ENCODE measurements at regions not wholly inside any gene's neighbourhood (a gene's known extent, or its start where the extent isn't known, plus 50 kb on each side); places are given as distances from the start of the nearest gene placed in this dataset.
"Not testable (repeated sequence)": the region's sequence is repeated elsewhere in the genome, so short reads cannot be mapped to it uniquely, and the experiment has no call there.

DNA sequence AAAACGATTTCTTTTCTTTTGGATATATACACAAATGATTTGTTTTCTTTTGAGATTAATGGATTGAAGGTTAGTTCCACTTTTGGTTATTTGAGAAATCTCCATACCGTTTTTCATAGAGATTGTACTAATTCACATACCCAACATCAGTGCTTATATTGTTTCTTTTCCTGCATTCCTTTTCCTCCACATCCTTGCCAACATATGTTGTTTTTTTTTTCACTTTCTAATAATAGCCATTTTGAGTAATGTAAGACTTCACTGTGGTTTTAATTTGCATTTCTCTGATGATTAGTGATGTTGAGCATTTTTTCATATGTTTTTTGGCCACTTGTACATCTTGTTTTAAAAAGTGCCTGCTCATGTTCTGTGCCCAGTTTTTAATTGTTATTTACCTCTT lies 846.4 kb upstream of the EYS start:
- H3K27ac ChIP-seq (ENCODE audit: low read length) = no peak overlapping the region
- no CpG with 5 or more reads among the region's 2 CpGs for WGBS (ENCODE audit: insufficient coverage, insufficient read length)
- H3K27me3 ChIP-seq (ENCODE audit: control insufficient read depth, insufficient read depth, low read length) = no peaks in the 10 kb centered on the region
- H3K4me1 ChIP-seq (ENCODE audit: control insufficient read depth, insufficient read depth, low read length) = no peaks in the 10 kb centered on the region
- H3K4me3 ChIP-seq (ENCODE audit: low read length) = no peak overlapping the region
- H3K9me3 ChIP-seq (ENCODE audit: control insufficient read depth, insufficient read depth, low read length) = 0 out of 2 replicates have a peak, but pooled peaks cover 1% of the 10 kb centered on the region
- H3K36me3 ChIP-seq (ENCODE audit: control insufficient read depth, insufficient read depth, low read length) = no peaks in the 10 kb centered on the region
- no peak for DNase-seq (ENCODE audit: low read depth, low spot score)

DNA sequence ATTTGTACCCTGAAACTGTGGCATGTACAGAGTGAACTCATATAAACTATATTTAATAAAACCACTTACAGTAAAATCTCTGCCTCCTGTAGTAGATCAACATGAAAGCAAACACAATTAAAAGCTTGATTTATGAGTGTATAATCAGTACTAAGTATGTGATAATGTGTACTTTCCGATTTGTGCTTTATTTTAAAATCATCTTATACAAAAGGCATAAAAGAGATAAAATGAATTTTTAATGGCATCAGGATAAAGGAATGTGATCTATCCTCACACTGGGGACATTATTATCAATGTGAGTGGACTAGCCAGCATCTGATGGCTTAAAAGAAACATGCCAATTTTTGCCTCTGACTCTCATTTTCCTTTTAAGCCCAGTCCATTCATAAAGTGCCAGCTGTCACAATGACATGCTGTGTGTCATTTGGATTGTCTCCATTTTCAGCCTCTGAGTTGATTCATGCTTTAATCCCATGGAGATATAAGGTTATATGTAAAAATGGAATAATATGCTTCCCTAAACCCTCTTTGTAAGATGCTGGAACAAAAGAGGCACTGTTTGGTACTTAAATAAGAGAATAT lies 831.6 kb upstream of the EYS start:
- WGBS (ENCODE audit: insufficient coverage, insufficient read length) = no CpG with 5 or more reads among the region's 1 CpG
- DNase-seq (ENCODE audit: low read depth, low spot score) = no peak

DNA sequence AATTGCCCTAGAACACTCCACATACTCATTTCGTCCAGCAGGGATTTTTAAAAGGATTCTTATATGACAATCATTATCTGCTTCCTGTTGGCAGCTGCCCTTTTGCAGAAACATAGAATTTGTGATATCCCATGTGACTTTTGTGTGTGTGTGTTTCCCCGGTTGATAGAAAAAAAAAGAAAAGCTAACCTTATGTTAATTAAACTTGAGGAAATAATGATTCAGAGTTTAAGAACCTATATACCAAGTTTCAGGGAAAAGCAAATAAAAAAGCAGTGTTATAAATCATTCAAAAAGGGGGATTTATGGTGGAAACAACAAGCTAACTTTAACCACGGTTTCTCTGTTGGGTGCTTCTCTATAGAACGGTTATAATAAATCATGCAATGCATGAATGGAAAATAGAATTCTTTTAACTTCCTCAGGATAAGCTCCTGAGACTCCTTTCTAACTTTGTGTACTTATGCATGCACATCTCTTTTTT lies 826.9 kb upstream of the EYS start:
- Histone ChIP-seq H3K4me1 (ENCODE audit: control insufficient read depth, insufficient read depth, low read length) (no peaks in the 10 kb centered on the region), H3K9me3 (ENCODE audit: control insufficient read depth, insufficient read depth, low read length) (no peaks in the 10 kb centered on the region), H3K36me3 (ENCODE audit: control insufficient read depth, insufficient read depth, low read length) (no peaks in the 10 kb centered on the region), H3K4me3 (ENCODE audit: low read length) (no peak overlapping the region), H3K27ac (ENCODE audit: low read length) (no peak overlapping the region), H3K27me3 (ENCODE audit: control insufficient read depth, insufficient read depth, low read length) (no peaks in the 10 kb centered on the region)
- no peak for DNase-seq (ENCODE audit: low read depth, low spot score)
- WGBS (ENCODE audit: insufficient coverage, insufficient read length) = no CpG with 5 or more reads among the region's 4 CpGs

More for the DNA sequence above, 831.6 kb upstream of the EYS start:
- Histone ChIP-seq H3K36me3 (ENCODE audit: control insufficient read depth, insufficient read depth, low read length) (no peaks in the 10 kb centered on the region), H3K27ac (ENCODE audit: low read length) (no peak overlapping the region), H3K4me1 (ENCODE audit: control insufficient read depth, insufficient read depth, low read length) (no peaks in the 10 kb centered on the region), H3K9me3 (ENCODE audit: control insufficient read depth, insufficient read depth, low read length) (no peaks in the 10 kb centered on the region), H3K27me3 (ENCODE audit: control insufficient read depth, insufficient read depth, low read length) (no peaks in the 10 kb centered on the region), H3K4me3 (ENCODE audit: low read length) (no peak overlapping the region)

DNA sequence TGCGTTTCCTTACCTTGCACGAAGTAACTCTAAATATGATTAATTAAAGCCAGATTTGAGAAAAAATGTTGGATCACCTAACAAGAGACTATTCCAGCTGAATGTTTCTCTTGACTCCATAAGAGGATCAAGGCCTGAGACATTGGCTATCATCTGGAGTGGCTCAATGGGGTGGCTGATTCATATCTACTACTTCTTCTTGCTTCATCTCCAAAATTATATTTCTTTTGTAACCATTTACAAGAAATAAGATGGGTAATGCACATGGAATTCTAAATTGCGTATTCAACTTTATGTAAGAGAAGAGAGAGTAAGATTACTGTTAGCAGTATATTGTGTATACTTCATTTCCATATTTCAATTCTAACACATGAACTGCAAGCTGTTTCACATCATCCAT lies 819.0 kb upstream of the EYS start:
- no peaks in the 10 kb centered on the region for H3K4me1 ChIP-seq (ENCODE audit: control insufficient read depth, insufficient read depth, low read length)
- DNase-seq (ENCODE audit: low read depth, low spot score) = no peak
- H3K27me3 ChIP-seq (ENCODE audit: control insufficient read depth, insufficient read depth, low read length) = no peaks in the 10 kb centered on the region
- H3K27ac ChIP-seq (ENCODE audit: low read length) = no peak overlapping the region
- H3K4me3 ChIP-seq (ENCODE audit: low read length) = no peak overlapping the region
- no peaks in the 10 kb centered on the region for H3K36me3 ChIP-seq (ENCODE audit: control insufficient read depth, insufficient read depth, low read length)
- H3K9me3 ChIP-seq (ENCODE audit: control insufficient read depth, insufficient read depth, low read length) = no peaks in the 10 kb centered on the region; the same call in 1 of the 2 replicates
- no CpG with 5 or more reads among the region's 3 CpGs for WGBS (ENCODE audit: insufficient coverage, insufficient read length)

DNA sequence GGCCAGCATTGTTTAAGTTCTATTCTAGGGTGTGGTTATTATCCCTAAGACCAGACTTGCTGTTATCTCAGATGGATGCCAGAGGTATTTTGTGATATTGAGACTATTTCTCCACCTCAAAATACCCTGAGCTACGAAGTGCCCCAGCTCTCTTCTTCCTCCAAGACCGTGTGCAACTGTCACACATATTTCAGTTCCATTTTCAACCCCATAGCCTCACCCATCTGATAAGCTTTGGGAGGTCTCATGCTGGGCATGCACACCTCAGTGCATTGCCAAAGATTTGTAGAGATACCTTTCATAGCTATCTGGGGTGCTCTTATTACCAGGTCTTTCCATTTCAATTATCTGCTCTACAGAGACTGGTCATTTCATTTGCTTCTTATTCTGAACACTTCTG lies 815.8 kb upstream of the EYS start:
- Histone ChIP-seq H3K36me3 (ENCODE audit: control insufficient read depth, insufficient read depth, low read length) (no peaks in the 10 kb centered on the region), H3K27ac (ENCODE audit: low read length) (no peak overlapping the region), H3K4me3 (ENCODE audit: low read length) (no peak overlapping the region), H3K4me1 (ENCODE audit: control insufficient read depth, insufficient read depth, low read length) (no peaks in the 10 kb centered on the region), H3K27me3 (ENCODE audit: control insufficient read depth, insufficient read depth, low read length) (no peaks in the 10 kb centered on the region), H3K9me3 (ENCODE audit: control insufficient read depth, insufficient read depth, low read length) (no peaks in the 10 kb centered on the region; the same call in 1 of the 2 replicates)
- DNase-seq (ENCODE audit: low read depth, low spot score) = no peak
- no CpG with 5 or more reads among the region's 2 CpGs for WGBS (ENCODE audit: insufficient coverage, insufficient read length)

DNA sequence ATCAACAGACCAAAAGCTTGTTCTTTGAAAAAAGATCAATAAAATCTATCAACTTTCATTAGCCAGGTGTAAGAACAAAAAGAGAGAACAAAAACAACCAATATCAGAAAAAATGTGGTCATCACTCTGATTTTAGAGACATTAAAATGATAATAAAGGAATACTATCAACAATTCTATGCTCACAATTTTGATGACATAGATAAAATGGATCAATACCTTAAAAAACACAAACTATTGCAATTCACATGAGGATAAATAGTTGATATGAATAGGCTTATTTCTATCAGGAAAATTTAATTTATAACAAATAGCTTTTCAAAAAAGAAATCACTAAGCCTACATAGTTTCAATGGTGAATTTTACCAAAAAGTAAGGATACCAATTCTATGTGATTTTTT lies 809.4 kb upstream of the EYS start:
- H3K4me3 ChIP-seq (ENCODE audit: low read length) = no peak overlapping the region
- H3K27me3 ChIP-seq (ENCODE audit: control insufficient read depth, insufficient read depth, low read length) = no peaks in the 10 kb centered on the region
- no peaks in the 10 kb centered on the region for H3K9me3 ChIP-seq (ENCODE audit: control insufficient read depth, insufficient read depth, low read length)
- no peak for DNase-seq (ENCODE audit: low read depth, low spot score)
- no peak overlapping the region for H3K27ac ChIP-seq (ENCODE audit: low read length)
- H3K4me1 ChIP-seq (ENCODE audit: control insufficient read depth, insufficient read depth, low read length) = no peaks in the 10 kb centered on the region
- H3K36me3 ChIP-seq (ENCODE audit: control insufficient read depth, insufficient read depth, low read length) = no peaks in the 10 kb centered on the region

DNA sequence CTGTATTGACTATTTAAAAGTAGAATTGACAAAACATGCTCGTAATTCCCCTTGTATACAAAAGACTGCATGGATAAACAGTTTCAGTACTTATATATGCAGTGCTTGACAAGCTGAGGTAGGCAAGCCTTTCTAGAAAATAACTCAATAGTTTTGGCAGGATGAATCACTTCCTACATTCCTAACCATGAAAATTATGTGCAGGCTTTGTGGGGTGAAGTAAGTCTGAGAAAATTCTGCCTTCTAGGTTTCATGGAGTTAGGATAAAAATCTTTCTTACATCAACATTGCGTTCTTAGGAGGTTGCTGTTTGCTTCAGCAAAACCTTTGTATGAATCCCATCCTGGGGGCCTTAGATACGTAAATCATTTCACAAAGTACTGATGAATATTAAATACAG lies 801.4 kb upstream of the EYS start:
- DNase-seq (ENCODE audit: low read depth, low spot score) = no peak
- Histone ChIP-seq H3K9me3 (ENCODE audit: control insufficient read depth, insufficient read depth, low read length) (no peaks in the 10 kb centered on the region), H3K27me3 (ENCODE audit: control insufficient read depth, insufficient read depth, low read length) (no peaks in the 10 kb centered on the region), H3K36me3 (ENCODE audit: control insufficient read depth, insufficient read depth, low read length) (no peaks in the 10 kb centered on the region), H3K27ac (ENCODE audit: low read length) (no peak overlapping the region), H3K4me3 (ENCODE audit: low read length) (no peak overlapping the region), H3K4me1 (ENCODE audit: control insufficient read depth, insufficient read depth, low read length) (no peaks in the 10 kb centered on the region)
- no CpG with 5 or more reads among the region's 3 CpGs for WGBS (ENCODE audit: insufficient coverage, insufficient read length)

DNA sequence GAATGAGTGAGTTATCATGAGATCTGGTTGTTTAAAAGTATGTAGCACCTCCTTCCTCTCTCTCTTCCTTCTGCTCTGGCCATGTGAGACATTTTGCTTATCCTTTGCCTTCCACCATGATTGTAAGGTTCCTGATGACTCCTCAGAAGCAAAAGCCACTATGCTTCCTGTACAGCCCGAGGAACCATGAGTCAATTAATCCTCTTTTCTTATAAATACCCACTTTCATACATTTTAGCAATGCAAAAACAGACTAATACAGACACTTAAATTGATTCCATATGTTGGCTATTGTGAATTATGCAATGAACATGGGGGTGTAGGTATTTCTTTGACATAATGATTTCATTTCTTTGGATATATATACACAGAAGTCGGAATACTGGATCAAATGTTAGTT lies 792.8 kb upstream of the EYS start:
- Histone ChIP-seq H3K4me3 (ENCODE audit: low read length) (no peak overlapping the region), H3K36me3 (ENCODE audit: control insufficient read depth, insufficient read depth, low read length) (no peaks in the 10 kb centered on the region), H3K27ac (ENCODE audit: low read length) (no peak overlapping the region), H3K4me1 (ENCODE audit: control insufficient read depth, insufficient read depth, low read length) (no peaks in the 10 kb centered on the region), H3K27me3 (ENCODE audit: control insufficient read depth, insufficient read depth, low read length) (no peaks in the 10 kb centered on the region), H3K9me3 (ENCODE audit: control insufficient read depth, insufficient read depth, low read length) (no peaks in the 10 kb centered on the region)
- WGBS (ENCODE audit: insufficient coverage, insufficient read length) = no CpG with 5 or more reads among the region's 2 CpGs
- no peak for DNase-seq (ENCODE audit: low read depth, low spot score)

DNA sequence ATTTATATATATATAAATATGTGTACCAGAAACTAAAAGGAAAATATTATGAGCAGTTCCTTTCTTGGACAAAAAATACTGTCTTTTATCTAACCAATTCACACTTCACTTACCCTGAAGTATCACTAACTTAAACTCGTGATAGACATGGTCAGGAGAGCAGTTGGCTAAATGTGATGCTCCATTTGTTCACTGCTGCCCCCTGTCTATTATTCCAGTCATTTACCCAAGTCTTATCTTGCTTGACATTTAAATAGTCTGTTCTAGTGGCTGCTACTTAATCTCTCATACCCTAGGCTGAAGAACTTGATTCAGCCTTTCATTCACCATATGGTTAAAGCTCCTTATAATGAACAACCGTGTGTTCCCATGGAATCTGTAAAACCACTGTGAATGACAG lies 789.6 kb upstream of the EYS start:
- H3K27ac ChIP-seq (ENCODE audit: low read length) = no peak overlapping the region
- DNase-seq (ENCODE audit: low read depth, low spot score) = peak; percentile 1
- no CpG with 5 or more reads among the region's 2 CpGs for WGBS (ENCODE audit: insufficient coverage, insufficient read length)
- no peak overlapping the region for H3K4me3 ChIP-seq (ENCODE audit: low read length)
- no peaks in the 10 kb centered on the region for H3K4me1 ChIP-seq (ENCODE audit: control insufficient read depth, insufficient read depth, low read length)
- H3K9me3 ChIP-seq (ENCODE audit: control insufficient read depth, insufficient read depth, low read length) = no peaks in the 10 kb centered on the region
- H3K36me3 ChIP-seq (ENCODE audit: control insufficient read depth, insufficient read depth, low read length) = no peaks in the 10 kb centered on the region
- no peaks in the 10 kb centered on the region for H3K27me3 ChIP-seq (ENCODE audit: control insufficient read depth, insufficient read depth, low read length)

DNA sequence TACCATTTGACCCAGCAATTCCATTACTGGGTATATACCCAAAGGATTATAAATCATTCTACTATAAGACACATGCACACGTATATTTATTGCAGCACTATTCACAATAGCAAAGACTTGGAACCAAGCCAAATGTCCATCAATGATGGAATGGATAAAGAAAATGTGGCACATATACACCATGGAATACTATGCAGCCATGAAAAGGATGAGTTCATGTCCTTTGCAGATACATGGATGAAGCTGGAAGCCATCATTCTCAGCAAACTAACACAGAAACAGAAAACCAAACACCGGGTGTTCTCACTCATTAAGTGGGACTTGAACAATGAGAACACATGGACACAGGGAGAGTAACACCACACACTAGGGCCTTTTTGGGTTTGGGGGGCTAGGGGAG lies 787.6 kb upstream of the EYS start:
- H3K4me1 ChIP-seq (ENCODE audit: control insufficient read depth, insufficient read depth, low read length); H3K9me3 ChIP-seq (ENCODE audit: control insufficient read depth, insufficient read depth, low read length); H3K27me3 ChIP-seq (ENCODE audit: control insufficient read depth, insufficient read depth, low read length); H3K27ac ChIP-seq (ENCODE audit: low read length); H3K4me3 ChIP-seq (ENCODE audit: low read length); DNase-seq (ENCODE audit: low read depth, low spot score); H3K36me3 ChIP-seq (ENCODE audit: control insufficient read depth, insufficient read depth, low read length): not testable (repeated sequence)
- no CpG with 5 or more reads among the region's 2 CpGs for WGBS (ENCODE audit: insufficient coverage, insufficient read length)

DNA sequence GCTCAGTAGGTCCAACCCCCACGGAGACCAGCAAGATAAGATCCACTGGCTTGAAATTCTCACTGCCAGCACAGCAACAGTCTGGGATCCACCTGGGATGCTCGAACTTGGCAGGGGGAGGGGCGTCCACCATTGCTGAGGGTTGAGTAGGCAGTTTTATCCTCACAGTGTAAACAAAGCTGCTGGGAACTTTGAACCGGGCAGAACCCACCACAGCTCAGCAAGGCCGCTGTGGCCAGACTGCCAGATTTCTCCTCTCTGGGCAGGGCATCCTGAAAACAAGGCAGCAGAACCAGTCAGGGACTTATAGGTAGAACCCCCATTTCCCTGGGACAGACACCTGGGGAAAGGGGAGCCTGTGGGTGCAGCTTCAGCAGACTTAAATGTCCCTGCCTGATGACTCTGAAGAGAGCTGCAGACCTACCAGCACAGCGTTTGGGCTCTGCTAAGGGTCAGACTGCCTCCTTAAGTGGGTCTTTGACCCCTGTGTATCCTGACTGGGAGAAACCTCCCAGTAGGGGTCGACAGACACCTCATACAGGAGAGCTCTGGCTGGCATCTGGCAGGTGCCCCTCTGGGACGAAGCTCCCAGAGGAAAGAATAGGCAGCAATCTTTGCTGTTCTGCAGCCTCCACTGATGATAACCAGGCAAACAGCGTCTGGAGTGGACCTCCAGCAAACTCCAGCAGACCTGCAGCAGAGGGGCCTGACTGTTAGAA lies 782.4 kb upstream of the EYS start:
- no peak overlapping the region for H3K4me3 ChIP-seq (ENCODE audit: low read length)
- H3K4me1 ChIP-seq (ENCODE audit: control insufficient read depth, insufficient read depth, low read length) = no peaks in the 10 kb centered on the region

More for the DNA sequence above, 782.4 kb upstream of the EYS start:
- no peaks in the 10 kb centered on the region for H3K36me3 ChIP-seq (ENCODE audit: control insufficient read depth, insufficient read depth, low read length)
- peaks cover 2% of the 10 kb centered on the region for H3K9me3 ChIP-seq (ENCODE audit: control insufficient read depth, insufficient read depth, low read length)
- DNase-seq (ENCODE audit: low read depth, low spot score) = no peak
- H3K27ac ChIP-seq (ENCODE audit: low read length) = no peak overlapping the region
- no peaks in the 10 kb centered on the region for H3K27me3 ChIP-seq (ENCODE audit: control insufficient read depth, insufficient read depth, low read length)
- WGBS (ENCODE audit: insufficient coverage, insufficient read length) = no CpG with 5 or more reads among the region's 9 CpGs

Measured in iPS DF 6.9 (cell line).